SK-N-SH treated with all-trans-retinoic acid at 6 μM for 48 hours (cell line): ENCODE measurements at regions not wholly inside any gene's neighbourhood (a gene's known extent, or its start where the extent isn't known, plus 50 kb on each side); places are given as distances from the start of the nearest gene placed in this dataset.
"Not testable (repeated sequence)": the region's sequence is repeated elsewhere in the genome, so short reads cannot be mapped to it uniquely, and the experiment has no call there.

Source experiments
- ARNTL ChIP-seq: fragments of 450-650 bp; formaldehyde crosslinking; IDR thresholded peaks from 2 replicates; pipeline ENCODE4 v1.5.0; 2020; ENCODE audit warnings: low read depth, mild to moderate bottlenecking, moderate library complexity, borderline replicate concordance
- CSDC2 ChIP-seq: fragments of 250-450 bp; sonication (Bioruptor Pico); IDR thresholded peaks from 2 replicates; pipeline ENCODE4 v1.5.0; 2020; ENCODE audit warnings: mild to moderate bottlenecking, moderate library complexity
- ESRRG ChIP-seq: fragments of 250-450 bp; sonication (Bioruptor Pico); IDR thresholded peaks from 2 replicates; pipeline ENCODE4 v1.6.1; 2021; ENCODE audit warnings: mild to moderate bottlenecking
- GLIS3 ChIP-seq: fragments of 250-450 bp; sonication (Bioruptor Pico); IDR thresholded peaks from 2 replicates; pipeline ENCODE4 v1.5.0; 2020; ENCODE audit warnings: mild to moderate bottlenecking, moderate library complexity
- OSR1 ChIP-seq: fragments of 250-450 bp; sonication (Bioruptor Pico); IDR thresholded peaks from 2 replicates; pipeline ENCODE4 v1.8.0; 2022; ENCODE audit warnings: moderate library complexity, mild to moderate bottlenecking, inconsistent platforms
- PATZ1 ChIP-seq: fragments of 250-450 bp; sonication (Bioruptor Pico); IDR thresholded peaks from 2 replicates; pipeline ENCODE4 v1.8.0; 2020; ENCODE audit warnings: mild to moderate bottlenecking, moderate library complexity, borderline replicate concordance
- RARB ChIP-seq: fragments of 250-450 bp; sonication (Bioruptor Pico); IDR thresholded peaks from 2 replicates; pipeline ENCODE4 v1.8.0; 2021; ENCODE audit warnings: mild to moderate bottlenecking, moderate library complexity
- SNAI2 ChIP-seq: fragments of 250-450 bp; sonication (Bioruptor Pico); IDR thresholded peaks from 2 replicates; pipeline ENCODE4 v1.5.0; 2020; ENCODE audit warnings: mild to moderate bottlenecking, moderate library complexity
- TSHZ2 ChIP-seq: fragments of 250-450 bp; sonication (Bioruptor Pico); IDR thresholded peaks from 2 replicates; pipeline ENCODE4 v1.5.0; 2020; ENCODE audit warnings: mild to moderate bottlenecking, moderate library complexity

DNA sequence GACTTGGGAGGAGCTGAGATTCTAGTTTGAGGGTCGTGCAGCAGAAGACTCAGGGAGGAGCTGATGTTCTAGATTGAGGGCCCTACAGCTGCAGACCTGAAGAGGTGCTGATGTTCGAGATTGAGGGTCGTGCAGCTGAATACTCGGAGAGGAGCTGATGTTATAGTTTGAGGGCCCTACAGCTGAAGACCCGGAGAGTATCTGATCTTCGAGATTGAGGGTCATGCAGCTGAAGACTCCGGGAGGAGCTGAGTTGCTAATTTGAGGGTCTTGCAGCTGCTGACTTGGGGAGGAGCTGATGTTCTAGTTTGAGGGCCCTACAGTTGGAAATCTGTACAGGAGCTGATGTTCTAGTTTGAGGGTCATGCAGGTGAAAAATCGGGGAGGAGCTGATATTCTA, 62.1 kb upstream of the APOD start:
- not testable (repeated sequence) for TF ChIP-seq ESRRG (CRISPR knock-in tag); SNAI2 (CRISPR knock-in tag); TSHZ2 (CRISPR knock-in tag); GLIS3 (CRISPR knock-in tag); OSR1 (CRISPR knock-in tag); ARNTL (CRISPR knock-in tag); RARB (CRISPR knock-in tag); PATZ1 (CRISPR knock-in tag); CSDC2
